ENCODE measurements at regions not wholly inside any gene's neighbourhood (a gene's known extent, or its start where the extent isn't known, plus 50 kb on each side); places are given as distances from the start of the nearest gene placed in this dataset.

DNA sequence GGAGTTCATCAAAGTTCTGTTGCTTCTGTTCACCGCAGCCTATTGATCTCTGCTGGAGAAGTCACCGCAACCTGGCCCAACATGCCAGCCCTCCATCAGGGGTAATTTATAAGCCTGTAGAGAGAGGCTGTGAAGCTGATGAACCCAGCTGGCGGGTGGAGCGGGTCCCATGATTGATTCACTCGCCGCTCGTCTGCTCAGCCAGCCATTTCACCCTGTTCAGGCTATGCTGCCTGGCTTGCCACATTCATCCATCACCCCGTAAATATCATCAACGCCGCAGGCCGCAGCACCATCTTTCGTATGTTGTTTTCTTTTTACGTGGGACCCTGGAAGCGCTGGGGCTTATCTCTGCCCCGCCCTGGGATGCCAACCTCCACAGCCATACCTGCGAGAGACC is 116.7 kb upstream of the OPCML start:
- Histone ChIP-seq H4K8ac (replicated peaks; ENCODE audit: insufficient read length, low read depth, low read length) (no peak overlapping the region), H2BK120ac (ENCODE audit: low read depth, low read length, poor library complexity, severe bottlenecking) (no peak overlapping the region), H3K23me2 (ENCODE audit: insufficient read length, low read depth, low read length, poor library complexity, severe bottlenecking) (no peaks in the 10 kb centered on the region), H3K79me1 (ENCODE audit: insufficient read depth, low read depth, low read length, poor library complexity, severe bottlenecking) (no peaks in the 10 kb centered on the region), H4K91ac (ENCODE audit: insufficient read length, low read depth, low read length) (no peak overlapping the region), H3K4me1 (ENCODE audit: insufficient read depth, low read length) (no peaks in the 10 kb centered on the region), H2BK12ac (ENCODE audit: insufficient read length, low read depth, low read length) (no peak overlapping the region), H2BK5ac (ENCODE audit: insufficient read length, low read length) (no peak overlapping the region), H3K79me2 (ENCODE audit: insufficient read depth, low read length) (no peaks in the 10 kb centered on the region), H3K4me2 (ENCODE audit: insufficient read depth, insufficient read length, low read length) (no peak overlapping the region), H4K20me1 (ENCODE audit: control insufficient read depth, insufficient read depth, insufficient read length) (no peaks in the 10 kb centered on the region), H3K14ac (ENCODE audit: insufficient read depth, low read length) (no peak overlapping the region), H3K9ac (ENCODE audit: extremely low read depth, insufficient read length, low read length) (no peak overlapping the region), H3K27ac (ENCODE audit: insufficient read length, low read depth, low read length) (no peak overlapping the region), H2AFZ (ENCODE audit: low read length) (no peak overlapping the region), H3K23ac (ENCODE audit: insufficient read length, low read depth, low read length) (no peak overlapping the region), H3K9me3 (ENCODE audit: control insufficient read depth, low read depth, low read length) (no peaks in the 10 kb centered on the region), H3K18ac (ENCODE audit: insufficient read length, low read depth, low read length) (no peak overlapping the region), H4K5ac (ENCODE audit: insufficient read length, low read depth, low read length) (no peak overlapping the region), H3K56ac (ENCODE audit: insufficient read length, low read depth, low read length) (no peak overlapping the region), H2BK20ac (ENCODE audit: low read depth, low read length, poor library complexity, severe bottlenecking) (no peak overlapping the region), H2AK5ac (ENCODE audit: insufficient read length, low read length) (no peak overlapping the region), H3T11ph (ENCODE audit: low read length) (no peak overlapping the region), H2BK15ac (ENCODE audit: low read depth, low read length) (no peak overlapping the region), H3K4ac (ENCODE audit: low read depth, low read length) (no peak overlapping the region), H3K27me3 (ENCODE audit: insufficient read depth, low read length) (no peaks in the 10 kb centered on the region)
- no peak for DNase-seq
- Mint-ChIP-seq H3K9me3 (no peaks in the 10 kb centered on the region), H3K27me3 (ENCODE audit: low read depth) (peaks cover 1% of the 10 kb centered on the region; the same call in 1 of the 2 replicates), H3K4me1 (peaks cover 12 to 17% of the 10 kb centered on the region in 2 experiments), H3K4me3 (no peak overlapping the region), H3K36me3 (ENCODE audit: insufficient read depth in 1 of 3, low read depth in 3 of 3) (no peaks in the 10 kb centered on the region), H3K27ac (no peak overlapping the region)
- no CpG with 5 or more reads among the region's 16 CpGs for WGBS (ENCODE audit: extremely low coverage, insufficient read length, low lambda C conversion rate)
- TF ChIP-seq, protein P1, sequence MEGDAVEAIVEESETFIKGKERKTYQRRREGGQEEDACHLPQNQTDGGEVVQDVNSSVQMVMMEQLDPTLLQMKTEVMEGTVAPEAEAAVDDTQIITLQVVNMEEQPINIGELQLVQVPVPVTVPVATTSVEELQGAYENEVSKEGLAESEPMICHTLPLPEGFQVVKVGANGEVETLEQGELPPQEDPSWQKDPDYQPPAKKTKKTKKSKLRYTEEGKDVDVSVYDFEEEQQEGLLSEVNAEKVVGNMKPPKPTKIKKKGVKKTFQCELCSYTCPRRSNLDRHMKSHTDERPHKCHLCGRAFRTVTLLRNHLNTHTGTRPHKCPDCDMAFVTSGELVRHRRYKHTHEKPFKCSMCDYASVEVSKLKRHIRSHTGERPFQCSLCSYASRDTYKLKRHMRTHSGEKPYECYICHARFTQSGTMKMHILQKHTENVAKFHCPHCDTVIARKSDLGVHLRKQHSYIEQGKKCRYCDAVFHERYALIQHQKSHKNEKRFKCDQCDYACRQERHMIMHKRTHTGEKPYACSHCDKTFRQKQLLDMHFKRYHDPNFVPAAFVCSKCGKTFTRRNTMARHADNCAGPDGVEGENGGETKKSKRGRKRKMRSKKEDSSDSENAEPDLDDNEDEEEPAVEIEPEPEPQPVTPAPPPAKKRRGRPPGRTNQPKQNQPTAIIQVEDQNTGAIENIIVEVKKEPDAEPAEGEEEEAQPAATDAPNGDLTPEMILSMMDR (conservative IDR thresholded peaks at IDR 0.05): no peak

Data from H9 (cell line).